VCaP (cell line): ENCODE measurements at regions not wholly inside any gene's neighbourhood (a gene's known extent, or its start where the extent isn't known, plus 50 kb on each side); places are given as distances from the start of the nearest gene placed in this dataset.

Source experiments
- H3K27ac ChIP-seq: fragments of 450-650 bp; 2 replicates; pipeline ENCODE4 v1.5.1; 2017
- TF ChIP-seq, protein P1 (sequence below): fragments of 450-650 bp; conservative IDR thresholded peaks from 2 replicates; pipeline ENCODE4 v1.5.1; 2017; ENCODE audit warnings: mild to moderate bottlenecking, moderate library complexity

DNA sequence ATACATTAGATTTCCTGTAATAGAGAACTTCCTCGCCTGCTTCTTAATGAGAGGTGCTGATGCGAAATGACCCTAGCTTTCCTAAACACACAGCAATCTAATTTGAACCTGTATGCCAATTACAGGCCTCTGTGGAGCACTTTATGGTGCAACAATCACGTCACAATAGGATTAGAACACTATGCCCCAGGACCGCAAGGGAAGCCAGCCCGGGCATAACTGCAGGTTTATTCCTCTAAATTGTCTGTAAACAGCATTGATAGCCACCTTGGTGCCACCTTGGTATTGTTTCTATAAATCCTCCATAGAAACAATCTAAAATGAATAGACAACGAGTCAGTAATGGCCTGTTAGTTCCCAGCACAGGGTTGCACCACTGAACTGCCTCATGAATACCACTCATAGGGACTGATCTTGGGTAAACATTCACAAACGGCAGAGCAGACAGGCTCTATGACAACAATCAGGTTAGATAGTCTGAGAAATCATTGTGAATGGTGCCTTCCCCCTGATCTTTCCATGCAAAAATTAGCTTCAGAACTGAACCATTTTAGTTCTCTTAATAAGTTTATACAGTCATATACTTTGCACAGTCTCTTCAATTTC is 182.5 kb upstream of the OBI1 start:
- TF ChIP-seq, protein P1, sequence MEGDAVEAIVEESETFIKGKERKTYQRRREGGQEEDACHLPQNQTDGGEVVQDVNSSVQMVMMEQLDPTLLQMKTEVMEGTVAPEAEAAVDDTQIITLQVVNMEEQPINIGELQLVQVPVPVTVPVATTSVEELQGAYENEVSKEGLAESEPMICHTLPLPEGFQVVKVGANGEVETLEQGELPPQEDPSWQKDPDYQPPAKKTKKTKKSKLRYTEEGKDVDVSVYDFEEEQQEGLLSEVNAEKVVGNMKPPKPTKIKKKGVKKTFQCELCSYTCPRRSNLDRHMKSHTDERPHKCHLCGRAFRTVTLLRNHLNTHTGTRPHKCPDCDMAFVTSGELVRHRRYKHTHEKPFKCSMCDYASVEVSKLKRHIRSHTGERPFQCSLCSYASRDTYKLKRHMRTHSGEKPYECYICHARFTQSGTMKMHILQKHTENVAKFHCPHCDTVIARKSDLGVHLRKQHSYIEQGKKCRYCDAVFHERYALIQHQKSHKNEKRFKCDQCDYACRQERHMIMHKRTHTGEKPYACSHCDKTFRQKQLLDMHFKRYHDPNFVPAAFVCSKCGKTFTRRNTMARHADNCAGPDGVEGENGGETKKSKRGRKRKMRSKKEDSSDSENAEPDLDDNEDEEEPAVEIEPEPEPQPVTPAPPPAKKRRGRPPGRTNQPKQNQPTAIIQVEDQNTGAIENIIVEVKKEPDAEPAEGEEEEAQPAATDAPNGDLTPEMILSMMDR = no peak
- no peak overlapping the region for H3K27ac ChIP-seq

DNA sequence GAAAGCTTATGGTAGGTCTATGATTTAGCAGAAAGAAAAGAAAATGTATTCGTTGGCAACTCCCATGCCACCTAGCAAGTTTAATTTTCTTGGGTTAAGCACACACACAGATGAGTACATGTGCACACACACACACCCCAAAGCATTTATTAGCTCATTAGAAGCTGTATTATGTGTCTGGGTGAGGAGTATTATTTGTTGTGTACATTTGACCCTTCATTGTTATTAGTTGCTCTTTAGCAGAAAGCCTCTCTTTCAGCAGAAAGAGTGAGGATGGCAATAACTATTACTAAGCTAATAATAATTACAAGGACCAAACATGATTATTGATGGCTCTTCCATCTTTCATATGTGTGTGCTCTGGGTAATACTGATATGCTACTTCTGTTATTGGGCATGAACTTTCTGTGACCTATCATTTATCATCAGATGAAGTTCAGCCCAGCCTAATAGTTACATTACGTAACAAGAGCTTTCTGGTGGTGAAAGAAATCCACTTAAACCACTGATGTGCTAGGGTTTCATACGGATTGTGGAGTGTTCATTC is 177.4 kb upstream of the OBI1 start:
- TF ChIP-seq, protein P1 = no peak
- H3K27ac ChIP-seq = no peak overlapping the region

DNA sequence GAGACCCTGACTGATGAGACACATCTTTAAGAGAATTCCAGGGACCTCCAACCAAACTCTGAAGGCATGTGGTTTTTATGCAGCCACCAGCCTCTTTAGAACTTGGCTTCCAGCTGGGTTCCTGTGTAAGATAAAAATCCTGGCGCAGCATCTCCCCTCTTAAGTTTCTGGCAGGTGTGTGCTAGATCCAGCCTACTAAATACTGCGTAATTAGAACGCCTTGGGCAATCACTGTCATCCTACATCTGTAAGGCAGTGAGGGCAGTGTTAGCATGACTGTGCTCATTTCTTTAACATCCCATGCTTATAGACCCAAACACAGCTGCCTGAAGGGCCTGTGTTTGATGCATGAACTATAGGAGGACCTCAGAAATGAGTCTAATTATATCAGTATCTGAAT is 173.5 kb upstream of the OBI1 start:
- TF ChIP-seq, protein P1 = no peak
- no peak overlapping the region for H3K27ac ChIP-seq

DNA sequence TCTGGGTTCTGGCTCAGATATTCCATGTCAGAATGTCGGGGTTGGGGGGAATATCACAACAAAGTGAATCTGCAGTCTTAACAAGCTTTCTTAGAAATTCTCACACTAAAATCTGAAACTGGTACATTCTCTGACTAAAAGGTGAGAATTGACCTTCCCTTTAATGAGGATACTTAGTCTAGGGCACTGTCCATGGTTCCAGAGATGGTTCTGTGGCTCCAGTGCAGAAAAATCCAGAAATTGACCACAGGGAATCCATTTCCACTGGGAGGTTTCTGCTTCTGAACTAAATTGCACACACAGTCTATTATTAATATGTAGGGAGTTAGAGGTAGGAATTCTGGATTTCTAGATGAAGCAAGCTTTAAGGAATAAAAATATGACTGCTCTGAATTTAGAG is 171.6 kb upstream of the OBI1 start:
- H3K27ac ChIP-seq = no peak overlapping the region
- TF ChIP-seq, protein P1 = no peak

DNA sequence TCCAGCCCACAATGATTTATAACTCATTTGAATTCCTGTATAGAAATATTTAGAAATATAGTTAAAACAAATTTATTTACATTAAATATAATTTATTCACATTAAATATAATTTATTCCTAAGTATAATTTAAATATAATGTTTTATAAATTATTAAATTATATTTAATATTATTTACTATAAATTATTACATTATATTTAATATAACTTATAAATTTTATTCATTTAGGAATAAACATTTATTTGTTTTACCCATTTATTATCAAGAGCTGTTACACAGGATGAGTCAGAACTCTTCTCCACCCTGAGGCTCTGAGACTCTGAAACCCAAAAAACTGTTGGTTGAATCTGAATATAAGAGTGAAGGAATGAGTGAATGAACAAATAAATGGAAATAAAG is 170.9 kb upstream of the OBI1 start:
- no peak overlapping the region for H3K27ac ChIP-seq
- TF ChIP-seq, protein P1 = no peak

DNA sequence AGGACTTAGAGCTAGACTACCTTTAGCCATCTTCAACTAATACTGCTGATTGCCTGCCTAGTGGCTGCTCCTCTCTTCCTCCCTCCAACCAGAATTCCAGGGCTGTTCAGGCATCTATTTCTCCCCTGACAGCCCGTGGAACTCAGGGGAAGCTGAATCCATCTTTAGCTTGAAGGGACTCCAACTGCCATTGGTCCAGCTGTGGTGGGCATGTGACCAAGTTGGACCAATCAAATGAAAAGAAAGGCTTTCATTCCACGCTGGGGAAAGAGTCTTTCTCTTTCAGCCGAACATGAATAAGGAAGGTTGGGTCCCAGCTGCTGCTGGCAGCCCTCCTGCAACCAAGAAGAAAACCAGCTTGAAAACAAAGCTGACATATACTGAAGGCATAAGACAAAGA is 168.5 kb upstream of the OBI1 start:
- TF ChIP-seq, protein P1 = no peak
- no peak overlapping the region for H3K27ac ChIP-seq

DNA sequence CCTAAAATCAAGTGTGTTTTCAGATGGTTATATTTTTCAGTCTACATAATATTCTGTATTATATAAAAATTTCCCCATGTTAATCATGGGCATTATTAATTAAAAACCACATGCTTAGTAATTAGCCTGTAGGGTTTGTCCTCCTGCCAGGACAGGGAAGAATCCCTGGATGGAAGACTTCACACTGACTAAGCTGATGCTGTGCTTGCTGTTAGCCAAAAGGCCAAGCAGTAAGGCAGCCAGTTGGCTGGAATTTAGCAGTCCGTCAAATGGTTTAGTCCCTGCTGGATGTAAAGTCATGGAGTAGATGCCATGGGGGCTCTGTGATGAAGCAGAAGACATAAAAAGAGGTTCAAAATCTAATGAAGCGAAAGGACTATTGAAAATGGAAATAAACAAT is 168.0 kb upstream of the OBI1 start:
- TF ChIP-seq, protein P1 = no peak
- H3K27ac ChIP-seq = no peak overlapping the region
